GM23338 (cell line): ENCODE measurements at regions not wholly inside any gene's neighbourhood (a gene's known extent, or its start where the extent isn't known, plus 50 kb on each side); places are given as distances from the start of the nearest gene placed in this dataset.

Source experiments
- ATAC-seq: fragments of 200-7000 bp; cut with Tn5 transposase; 3 replicates; pipeline ENCODE4 v1.9.1; 2020
- DNase-seq: peaks from one replicate; pipeline ENCODE4 v3.0.0-alpha.2; 2015; ENCODE audit warnings: low spot score
- H2AFZ ChIP-seq: fragments of 200-600 bp; sonication (generic); 2 replicates; pipeline ENCODE4 v1.8.0; 2016; ENCODE audit warnings: antibody characterized with exemption, mild to moderate bottlenecking, moderate library complexity
- H3F3A ChIP-seq: fragments of 200-600 bp; sonication (generic); replicated peaks from 2 replicates; pipeline ENCODE4 v1.8.0; 2017; ENCODE audit warnings: antibody characterized with exemption, mixed run types, low read depth
- H3K27ac ChIP-seq: fragments of 200-600 bp; sonication (generic); 2 replicates; pipeline ENCODE4 v1.6.1; 2016; ENCODE audit warnings: low read depth
- H3K27me3 ChIP-seq: fragments of 200-600 bp; sonication (generic); 2 replicates; pipeline ENCODE4 v1.8.0; 2016; ENCODE audit warnings: mild to moderate bottlenecking, mixed run types, moderate library complexity; ENCODE audit not compliant: insufficient read depth
- H3K36me3 ChIP-seq: fragments of 200-600 bp; sonication (generic); 2 replicates; pipeline ENCODE4 v1.8.0; 2016; ENCODE audit warnings: mild to moderate bottlenecking; ENCODE audit not compliant: insufficient read depth
- H3K4me1 ChIP-seq: fragments of 200-600 bp; sonication (generic); 2 replicates; pipeline ENCODE4 v1.8.0; 2016; ENCODE audit warnings: mild to moderate bottlenecking, moderate library complexity; ENCODE audit not compliant: insufficient read depth
- H3K4me2 ChIP-seq: fragments of 200-600 bp; sonication (generic); 2 replicates; pipeline ENCODE4 v1.7.1; 2017; ENCODE audit warnings: mixed run types
- H3K4me3 ChIP-seq: fragments of 200-600 bp; sonication (generic); 2 replicates; pipeline ENCODE4 v1.6.1; 2016; ENCODE audit warnings: mixed run types
- H3K79me2 ChIP-seq: fragments of 200-600 bp; sonication (generic); replicated peaks from 2 replicates; pipeline ENCODE4 v1.8.0; 2017; ENCODE audit warnings: mild to moderate bottlenecking; ENCODE audit not compliant: insufficient read depth
- H3K9me2 ChIP-seq: fragments of 200-600 bp; sonication (generic); 2 replicates; pipeline ENCODE4 v1.8.0; 2017; ENCODE audit not compliant: insufficient read depth
- H4K20me1 ChIP-seq: fragments of 200-600 bp; sonication (generic); replicated peaks from 2 replicates; pipeline ENCODE4 v1.8.0; 2017; ENCODE audit warnings: mild to moderate bottlenecking; ENCODE audit not compliant: insufficient read depth
- H3K27ac Mint-ChIP-seq: 2 replicates; pipeline ENCODE4 v1.8.0; 2020; ENCODE audit warnings: inconsistent platforms, mild to moderate bottlenecking, moderate library complexity, mixed read lengths
- H3K27me3 Mint-ChIP-seq: 3 replicates; pipeline ENCODE4 v1.8.0; 2022; ENCODE audit warnings: low read depth, mild to moderate bottlenecking, moderate library complexity, mixed read lengths, inconsistent platforms; ENCODE audit not compliant: insufficient read depth, poor library complexity
- H3K36me3 Mint-ChIP-seq: 3 replicates; pipeline ENCODE4 v1.8.0; 2021; ENCODE audit warnings: low read depth, mild to moderate bottlenecking, inconsistent platforms, moderate library complexity, mixed read lengths
- H3K4me1 Mint-ChIP-seq: 3 replicates; pipeline ENCODE4 v1.8.0; 2020; ENCODE audit warnings: mild to moderate bottlenecking, inconsistent platforms, mixed read lengths
- H3K4me3 Mint-ChIP-seq: 3 replicates; pipeline ENCODE4 v1.8.0; 2021; ENCODE audit warnings: moderate library complexity, mild to moderate bottlenecking, inconsistent platforms, mixed read lengths
- H3K9me3 Mint-ChIP-seq: 3 replicates; pipeline ENCODE4 v1.8.0; 2020; ENCODE audit warnings: moderate library complexity, mild to moderate bottlenecking, inconsistent platforms, mixed read lengths
- CREB1 ChIP-seq: fragments of 250-450 bp; sonication (Bioruptor Pico); IDR thresholded peaks from 2 replicates; pipeline ENCODE4 v1.5.0; 2020; ENCODE audit warnings: low read depth, mild to moderate bottlenecking, moderate library complexity
- CTCF ChIP-seq, 2 experiments: fragments of 200-600 bp in 1 of 2; sonication (generic) in 1 of 2; conservative IDR thresholded peaks; 2 replicates each; pipeline versions ENCODE4 v1.5.1 to v1.6.1; 2016 to 2017; ENCODE audit warnings: antibody characterized with exemption in 2 of 2, low read depth in 2 of 2, mild to moderate bottlenecking in 2 of 2, moderate library complexity in 1 of 2
- ETS1 ChIP-seq: IDR thresholded peaks from 2 replicates; pipeline ENCODE4 v1.6.1; 2016; ENCODE audit warnings: antibody characterized with exemption
- EZH2phosphoT487 ChIP-seq: fragments of 200-600 bp; sonication (generic); IDR thresholded peaks from one replicate; pipeline ENCODE4 v1.8.1; 2018; ENCODE audit warnings: antibody characterized with exemption; ENCODE audit not compliant: unreplicated experiment
- NANOG ChIP-seq: IDR thresholded peaks from 2 replicates; pipeline ENCODE4 v1.6.1; 2016; ENCODE audit warnings: antibody characterized with exemption, borderline replicate concordance
- POLR2AphosphoS5 ChIP-seq: IDR thresholded peaks from 2 replicates; pipeline ENCODE4 v1.6.1; 2016; ENCODE audit warnings: antibody characterized with exemption, low read depth
- ZNF462 ChIP-seq: fragments of 250-450 bp; sonication (Bioruptor Pico); IDR thresholded peaks from 2 replicates; pipeline ENCODE4 v1.5.0; 2020; ENCODE audit warnings: mild to moderate bottlenecking, moderate library complexity

DNA sequence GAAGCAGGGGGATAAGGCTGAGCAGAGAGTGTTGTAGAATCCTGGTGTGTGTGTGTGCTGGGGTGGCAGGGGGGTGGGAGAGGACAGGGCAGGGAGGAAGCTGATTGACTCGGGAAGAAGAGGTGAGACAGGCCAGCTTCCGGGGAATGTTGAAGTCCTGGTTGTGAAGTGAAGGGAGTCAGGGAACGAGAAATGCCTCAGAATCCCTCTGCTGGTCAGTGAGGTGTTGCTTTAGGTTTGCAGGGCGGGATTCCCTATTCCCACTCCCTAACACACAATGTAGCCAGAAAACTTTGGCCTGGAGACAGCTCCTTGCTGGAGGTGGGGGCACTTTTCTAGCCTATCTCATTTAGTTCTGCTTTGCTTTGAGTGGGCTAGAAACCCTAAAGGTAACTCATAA lies 265.1 kb downstream of the HAUS1 start:
- H3K4me1 Mint-ChIP-seq: peaks cover 10% of the 10 kb centered on the region
- peak; percentile 76 for DNase-seq
- peaks cover 5% of the 10 kb centered on the region for H3K27me3 Mint-ChIP-seq

GRCh38 chr18:46370898-46371297 lies 266.7 kb downstream of the HAUS1 start:
- Histone ChIP-seq H2AFZ (no peak overlapping the region), H3K4me2 (no peak overlapping the region), H3F3A (no peaks in the 10 kb centered on the region), H3K4me1 (no peaks in the 10 kb centered on the region), H3K36me3 (no peaks in the 10 kb centered on the region), H3K79me2 (no peaks in the 10 kb centered on the region), H3K4me3 (no peak overlapping the region), H3K27me3 (no peaks in the 10 kb centered on the region), H3K9me2 (no peaks in the 10 kb centered on the region), H4K20me1 (no peaks in the 10 kb centered on the region), H3K27ac (no peak overlapping the region)
- ATAC-seq (no peak), DNase-seq (no peak)
- Mint-ChIP-seq H3K4me3 (no peak overlapping the region), H3K9me3 (no peaks in the 10 kb centered on the region), H3K4me1 (peaks cover 18% of the 10 kb centered on the region), H3K36me3 (no peaks in the 10 kb centered on the region; the same call in 2 of the 3 replicates), H3K27ac (no peak overlapping the region), H3K27me3 (peaks cover 6% of the 10 kb centered on the region)
- no peak for TF ChIP-seq NANOG
- TF ChIP-seq POLR2AphosphoS5: no peak
- no peak for TF ChIP-seq EZH2phosphoT487
- TF ChIP-seq CREB1 (CRISPR knock-in tag): no peak
- no peak for TF ChIP-seq ETS1
- no peak for TF ChIP-seq ZNF462 (CRISPR knock-in tag)
- TF ChIP-seq CTCF (conservative IDR thresholded peaks at IDR 0.05; ENCODE audit: low read depth in 2 of 2): no peak

More for the DNA sequence above, 265.1 kb downstream of the HAUS1 start:
- TF ChIP-seq CREB1 (CRISPR knock-in tag) (no peak), CTCF (conservative IDR thresholded peaks at IDR 0.05; ENCODE audit: low read depth in 2 of 2) (peak; percentile 51 to 64), POLR2AphosphoS5 (no peak)
- H3K4me3 Mint-ChIP-seq: no peak overlapping the region
- no peaks in the 10 kb centered on the region for H3K9me3 Mint-ChIP-seq
- Histone ChIP-seq H3K27ac (no peak overlapping the region), H3K9me2 (no peaks in the 10 kb centered on the region), H3K36me3 (no peaks in the 10 kb centered on the region), H3K4me1 (no peaks in the 10 kb centered on the region), H3K4me2 (no peak overlapping the region), H4K20me1 (no peaks in the 10 kb centered on the region), H3K4me3 (no peak overlapping the region), H3K79me2 (no peaks in the 10 kb centered on the region), H3F3A (no peaks in the 10 kb centered on the region), H3K27me3 (no peaks in the 10 kb centered on the region), H2AFZ (no peak overlapping the region)
- H3K27ac Mint-ChIP-seq: no peak overlapping the region
- no peaks in the 10 kb centered on the region; the same call in 2 of the 3 replicates for H3K36me3 Mint-ChIP-seq
- ATAC-seq: peak; percentile 91
